PFSK-1 (cell line): ENCODE measurements at regions not wholly inside any gene's neighbourhood (a gene's known extent, or its start where the extent isn't known, plus 50 kb on each side); places are given as distances from the start of the nearest gene placed in this dataset.

ENCODE experiments used
- FOXP2 ChIP-seq: optimal IDR thresholded peaks from 2 replicates; pipeline ENCODE3; 2011; ENCODE audit warnings: borderline replicate concordance, control low read depth, inconsistent platforms; ENCODE audit not compliant: insufficient read depth; ENCODE audit errors: extremely low read length, extremely low read depth
- POLR2AphosphoS5 ChIP-seq: IDR thresholded peaks from 2 replicates; pipeline ENCODE4 v1.6.1; 2012; ENCODE audit warnings: low read depth, mild to moderate bottlenecking, control low read depth, low read length, moderate library complexity
- SIN3A ChIP-seq: IDR thresholded peaks from 2 replicates; pipeline ENCODE4 v1.6.1; 2012; ENCODE audit warnings: mild to moderate bottlenecking, low read length, moderate library complexity, borderline replicate concordance; ENCODE audit not compliant: insufficient read depth
- TAF1 ChIP-seq: IDR thresholded peaks from 2 replicates; pipeline ENCODE4 v1.6.1; 2012; ENCODE audit warnings: low read length, control low read depth, borderline replicate concordance; ENCODE audit not compliant: insufficient read depth
- TF ChIP-seq, protein P1 (sequence below), 2 experiments: IDR thresholded peaks; 2 replicates each; pipeline versions ENCODE4 v1.6.1 to v1.8.0; 2011 to 2012; ENCODE audit warnings: low read depth in 2 of 2, low read length in 2 of 2, control low read depth in 1 of 2, inconsistent platforms in 1 of 2, mild to moderate bottlenecking in 1 of 2, moderate library complexity in 1 of 2; ENCODE audit not compliant: insufficient read depth in 1 of 2

DNA sequence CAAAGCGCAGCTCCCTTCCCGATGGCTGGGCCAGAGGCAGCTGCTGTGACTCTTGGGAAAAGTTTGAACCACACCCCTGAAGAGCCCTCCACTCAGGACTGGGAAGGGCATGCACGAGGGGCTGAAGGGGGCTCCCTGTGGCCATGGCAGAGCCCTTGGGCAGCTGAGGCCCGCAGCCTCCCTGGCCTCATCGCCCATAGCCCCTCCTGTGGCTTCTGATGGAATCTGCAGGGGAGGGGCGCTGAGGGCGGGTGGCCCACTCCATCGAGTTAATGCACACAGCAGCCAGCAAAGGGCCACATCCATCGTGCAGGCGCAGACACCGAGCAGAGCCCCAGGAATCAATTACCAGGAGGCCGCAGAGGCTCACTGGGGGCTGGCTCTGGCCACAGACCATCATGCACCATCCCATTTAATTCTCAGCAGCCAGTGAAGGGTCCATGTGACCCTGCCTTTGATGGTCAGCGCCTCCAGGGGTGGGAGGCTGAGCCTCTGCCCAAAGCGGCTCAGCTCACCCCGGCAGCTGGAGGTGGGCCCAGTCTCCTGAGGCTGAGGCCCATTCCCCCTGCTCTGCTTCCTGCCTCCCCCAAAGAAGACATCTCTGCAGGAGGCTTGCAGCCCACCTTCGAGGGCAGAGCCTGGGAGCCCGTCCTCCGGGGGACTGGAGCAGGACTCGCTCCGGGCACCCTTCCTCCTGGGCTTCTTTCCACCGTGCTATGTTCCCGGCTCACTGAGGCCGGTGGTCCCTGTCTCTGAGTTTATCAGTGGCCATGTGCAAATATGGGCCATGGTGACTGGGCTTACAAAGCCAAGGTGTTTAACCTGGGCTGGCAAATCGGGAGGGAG lies 1410.2 kb downstream of the BRD1 start:
- TF ChIP-seq FOXP2 = no peak
- TF ChIP-seq TAF1 = no peak
- TF ChIP-seq POLR2AphosphoS5 = no peak
- TF ChIP-seq, protein P1, sequence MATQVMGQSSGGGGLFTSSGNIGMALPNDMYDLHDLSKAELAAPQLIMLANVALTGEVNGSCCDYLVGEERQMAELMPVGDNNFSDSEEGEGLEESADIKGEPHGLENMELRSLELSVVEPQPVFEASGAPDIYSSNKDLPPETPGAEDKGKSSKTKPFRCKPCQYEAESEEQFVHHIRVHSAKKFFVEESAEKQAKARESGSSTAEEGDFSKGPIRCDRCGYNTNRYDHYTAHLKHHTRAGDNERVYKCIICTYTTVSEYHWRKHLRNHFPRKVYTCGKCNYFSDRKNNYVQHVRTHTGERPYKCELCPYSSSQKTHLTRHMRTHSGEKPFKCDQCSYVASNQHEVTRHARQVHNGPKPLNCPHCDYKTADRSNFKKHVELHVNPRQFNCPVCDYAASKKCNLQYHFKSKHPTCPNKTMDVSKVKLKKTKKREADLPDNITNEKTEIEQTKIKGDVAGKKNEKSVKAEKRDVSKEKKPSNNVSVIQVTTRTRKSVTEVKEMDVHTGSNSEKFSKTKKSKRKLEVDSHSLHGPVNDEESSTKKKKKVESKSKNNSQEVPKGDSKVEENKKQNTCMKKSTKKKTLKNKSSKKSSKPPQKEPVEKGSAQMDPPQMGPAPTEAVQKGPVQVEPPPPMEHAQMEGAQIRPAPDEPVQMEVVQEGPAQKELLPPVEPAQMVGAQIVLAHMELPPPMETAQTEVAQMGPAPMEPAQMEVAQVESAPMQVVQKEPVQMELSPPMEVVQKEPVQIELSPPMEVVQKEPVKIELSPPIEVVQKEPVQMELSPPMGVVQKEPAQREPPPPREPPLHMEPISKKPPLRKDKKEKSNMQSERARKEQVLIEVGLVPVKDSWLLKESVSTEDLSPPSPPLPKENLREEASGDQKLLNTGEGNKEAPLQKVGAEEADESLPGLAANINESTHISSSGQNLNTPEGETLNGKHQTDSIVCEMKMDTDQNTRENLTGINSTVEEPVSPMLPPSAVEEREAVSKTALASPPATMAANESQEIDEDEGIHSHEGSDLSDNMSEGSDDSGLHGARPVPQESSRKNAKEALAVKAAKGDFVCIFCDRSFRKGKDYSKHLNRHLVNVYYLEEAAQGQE (IDR thresholded peaks at IDR 0.05; ENCODE audit: insufficient read depth in 1 of 2, low read depth in 2 of 2, low read length in 2 of 2) = no peak
- TF ChIP-seq SIN3A = no peak

GRCh38 chr22:48416396-48417224 lies 1411.1 kb downstream of the BRD1 start:
- TF ChIP-seq, protein P1 (IDR thresholded peaks at IDR 0.05; ENCODE audit: insufficient read depth in 1 of 2, low read depth in 2 of 2, low read length in 2 of 2) = no peak
- TF ChIP-seq TAF1 = no peak
- TF ChIP-seq POLR2AphosphoS5 = no peak
- no peak for TF ChIP-seq SIN3A
- no peak for TF ChIP-seq FOXP2

DNA sequence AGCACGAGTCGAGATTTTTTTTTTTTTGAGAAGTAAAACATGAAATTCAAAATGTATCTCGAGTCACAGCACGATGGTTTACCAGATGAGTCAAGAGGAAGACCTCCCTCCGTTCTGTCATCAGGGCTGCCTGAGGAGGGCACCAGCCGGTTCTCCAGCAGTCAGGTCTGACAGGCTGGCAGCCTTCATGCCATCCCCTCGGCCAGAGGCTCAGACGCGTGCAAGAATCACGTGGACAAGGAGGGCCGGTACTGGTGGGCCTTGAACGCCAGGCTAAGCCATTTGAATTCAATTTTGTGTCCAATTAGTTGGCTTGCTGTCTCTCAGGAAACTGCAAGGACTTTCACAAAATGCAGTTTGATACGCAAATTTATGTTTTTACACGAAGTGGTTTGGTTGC lies 1412.2 kb downstream of the BRD1 start:
- no peak for TF ChIP-seq SIN3A
- no peak for TF ChIP-seq POLR2AphosphoS5
- TF ChIP-seq, protein P1 (IDR thresholded peaks at IDR 0.05; ENCODE audit: insufficient read depth in 1 of 2, low read depth in 2 of 2, low read length in 2 of 2) = no peak
- TF ChIP-seq TAF1 = no peak
- no peak for TF ChIP-seq FOXP2

DNA sequence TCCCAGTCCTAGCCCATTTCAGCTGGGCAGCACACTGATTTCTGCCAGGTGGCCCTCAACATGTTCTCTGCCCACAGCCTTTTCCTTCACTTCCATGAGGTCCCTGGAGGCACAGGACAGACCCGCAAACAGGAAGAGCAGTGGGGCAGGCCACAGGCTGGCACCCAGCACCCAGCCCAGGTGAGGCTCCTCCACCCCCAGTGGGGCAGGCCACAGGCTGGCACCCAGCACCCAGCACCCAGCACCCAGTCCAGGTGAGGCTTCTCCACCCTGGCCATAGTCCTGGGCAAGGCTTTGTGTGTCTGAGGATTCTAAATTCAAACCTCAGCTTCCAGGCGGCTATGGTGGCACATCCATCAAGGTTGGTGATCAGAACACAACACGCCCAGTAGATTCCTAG lies 1413.0 kb downstream of the BRD1 start:
- no peak for TF ChIP-seq TAF1
- no peak for TF ChIP-seq POLR2AphosphoS5
- TF ChIP-seq SIN3A = no peak
- TF ChIP-seq, protein P1 (IDR thresholded peaks at IDR 0.05; ENCODE audit: insufficient read depth in 1 of 2, low read depth in 2 of 2, low read length in 2 of 2) = no peak
- no peak for TF ChIP-seq FOXP2
